ENCODE measurements at regions not wholly inside any gene's neighbourhood (a gene's known extent, or its start where the extent isn't known, plus 50 kb on each side); places are given as distances from the start of the nearest gene placed in this dataset.

DNA sequence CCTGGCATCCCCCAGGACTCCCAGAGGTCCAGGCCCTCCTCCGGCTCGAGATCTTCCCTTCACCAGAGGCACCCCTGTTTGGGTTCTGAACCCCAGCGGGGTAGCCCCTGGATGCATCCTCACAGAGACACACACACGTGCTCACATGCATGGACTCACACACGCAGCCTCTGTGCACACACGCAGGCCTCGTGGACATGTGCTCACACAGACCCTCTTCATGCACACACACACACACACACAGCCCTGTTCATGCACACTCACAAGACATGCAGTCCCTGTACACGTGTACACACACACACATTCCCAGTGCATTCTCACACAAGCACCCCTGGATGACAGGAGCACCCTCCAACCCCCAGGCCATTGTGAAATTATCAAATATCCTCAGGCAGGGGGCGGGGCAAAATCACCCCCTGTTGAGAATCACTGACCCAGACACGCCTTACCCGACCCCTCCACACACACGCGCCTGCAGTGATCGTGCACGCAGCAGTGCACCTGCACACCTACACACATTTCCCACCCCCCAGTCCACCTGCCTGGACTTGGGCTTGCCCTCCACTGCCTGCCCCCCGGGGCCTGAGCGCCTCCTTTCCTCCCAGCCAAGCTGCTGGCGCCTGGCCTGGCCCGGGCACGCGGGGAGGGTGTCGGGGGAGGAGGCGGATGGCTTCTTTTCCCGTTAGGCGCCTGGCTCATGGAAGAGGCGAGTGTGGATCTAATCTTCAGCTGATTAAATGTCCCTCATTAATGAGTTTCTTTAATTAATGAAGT is 62.6 kb downstream of the ENGASE start:
- H3K4me3 ChIP-seq (ENCODE audit: control insufficient read depth, low read depth, low read length): no peak overlapping the region
- no peak for DNase-seq (ENCODE audit: low read depth)
- TF ChIP-seq, protein P1, sequence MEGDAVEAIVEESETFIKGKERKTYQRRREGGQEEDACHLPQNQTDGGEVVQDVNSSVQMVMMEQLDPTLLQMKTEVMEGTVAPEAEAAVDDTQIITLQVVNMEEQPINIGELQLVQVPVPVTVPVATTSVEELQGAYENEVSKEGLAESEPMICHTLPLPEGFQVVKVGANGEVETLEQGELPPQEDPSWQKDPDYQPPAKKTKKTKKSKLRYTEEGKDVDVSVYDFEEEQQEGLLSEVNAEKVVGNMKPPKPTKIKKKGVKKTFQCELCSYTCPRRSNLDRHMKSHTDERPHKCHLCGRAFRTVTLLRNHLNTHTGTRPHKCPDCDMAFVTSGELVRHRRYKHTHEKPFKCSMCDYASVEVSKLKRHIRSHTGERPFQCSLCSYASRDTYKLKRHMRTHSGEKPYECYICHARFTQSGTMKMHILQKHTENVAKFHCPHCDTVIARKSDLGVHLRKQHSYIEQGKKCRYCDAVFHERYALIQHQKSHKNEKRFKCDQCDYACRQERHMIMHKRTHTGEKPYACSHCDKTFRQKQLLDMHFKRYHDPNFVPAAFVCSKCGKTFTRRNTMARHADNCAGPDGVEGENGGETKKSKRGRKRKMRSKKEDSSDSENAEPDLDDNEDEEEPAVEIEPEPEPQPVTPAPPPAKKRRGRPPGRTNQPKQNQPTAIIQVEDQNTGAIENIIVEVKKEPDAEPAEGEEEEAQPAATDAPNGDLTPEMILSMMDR (IDR thresholded peaks at IDR 0.05; ENCODE audit: control insufficient read depth, insufficient read depth, low read depth, low read length, missing control alignments): no peak

DNA sequence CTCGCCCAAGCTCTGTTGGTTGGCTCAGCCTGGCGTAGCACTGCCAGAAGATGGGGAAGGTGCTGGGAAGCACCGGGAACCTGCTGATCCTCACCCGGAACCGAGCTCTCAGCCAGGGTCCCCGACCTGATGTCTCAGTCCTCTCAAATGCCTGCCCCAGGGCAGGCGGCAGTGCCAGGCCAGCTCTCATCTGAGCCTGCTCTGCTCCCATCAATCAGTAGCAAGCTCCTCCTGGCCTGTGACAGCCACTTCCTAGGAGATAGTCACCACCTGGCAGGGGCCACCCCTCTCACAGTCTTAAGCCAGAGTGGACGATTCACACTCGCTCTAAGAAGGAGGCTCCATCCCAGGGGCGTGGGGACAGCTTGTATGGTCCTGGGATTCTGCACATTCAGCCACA is 62.0 kb downstream of the ENGASE start:
- TF ChIP-seq, protein P1 (IDR thresholded peaks at IDR 0.05; ENCODE audit: control insufficient read depth, insufficient read depth, low read depth, low read length, missing control alignments): no peak
- no peak overlapping the region for H3K4me3 ChIP-seq (ENCODE audit: control insufficient read depth, low read depth, low read length)
- DNase-seq (ENCODE audit: low read depth): no peak

Data from AG09309 (cell line).